CD8-positive, alpha-beta memory T cell (primary cell): ENCODE measurements at regions not wholly inside any gene's neighbourhood (a gene's known extent, or its start where the extent isn't known, plus 50 kb on each side); places are given as distances from the start of the nearest gene placed in this dataset.

Source experiments
- CTCF ChIA-PET: fragments of 350-600 bp; sonication (Branson Sonifier 250); formaldehyde crosslinking; loops from one replicate; lab custom pipeline; 2021; ENCODE audit warnings: antibody characterized with exemption; lab: Charles Lee
- POLR2A ChIA-PET: fragments of 350-600 bp; sonication (Branson Sonifier 250); formaldehyde crosslinking; loops from one replicate; lab custom pipeline; 2021; ENCODE audit warnings: antibody characterized with exemption; lab: Charles Lee
- DNase-seq, 5 donors: peaks; one replicate each; pipeline versions ENCODE4 v3.0.0 to v3.0.0-alpha.2; 2020 to 2022; ENCODE audit warnings: mixed read lengths in 1 of 5
- H3K27ac ChIP-seq: one replicate; pipeline ENCODE4 v1.7.0; 2013; ENCODE audit warnings: low read depth, mild to moderate bottlenecking, low read length, moderate library complexity
- H3K27me3 ChIP-seq: 2 replicates; pipeline ENCODE4 v1.7.0; 2013; ENCODE audit warnings: low read length, mild to moderate bottlenecking; ENCODE audit not compliant: insufficient read depth, poor library complexity, severe bottlenecking
- H3K36me3 ChIP-seq: 2 replicates; pipeline ENCODE4 v1.7.0; 2013; ENCODE audit warnings: mild to moderate bottlenecking, low read length, moderate library complexity; ENCODE audit not compliant: insufficient read depth
- H3K4me1 ChIP-seq: 2 replicates; pipeline ENCODE4 v1.7.0; 2013; ENCODE audit warnings: mild to moderate bottlenecking, low read length, moderate library complexity; ENCODE audit not compliant: insufficient read depth
- H3K4me3 ChIP-seq: 2 replicates; pipeline ENCODE4 v1.7.0; 2013; ENCODE audit warnings: mild to moderate bottlenecking, low read length
- H3K9me3 ChIP-seq: 2 replicates; pipeline ENCODE4 v1.7.0; 2013; ENCODE audit warnings: mild to moderate bottlenecking, low read length
- H3K27ac Mint-ChIP-seq, 8 donors: one replicate each; pipeline ENCODE4 v1.8.0; 2020 to 2021; ENCODE audit warnings: mixed read lengths in 8 of 8, mild to moderate bottlenecking in 6 of 8, inconsistent platforms in 3 of 8, moderate library complexity in 3 of 8
- H3K27me3 Mint-ChIP-seq, 2 donors: one replicate each; pipeline ENCODE4 v1.8.0; 2020 to 2021; ENCODE audit warnings: mixed read lengths in 2 of 2, mild to moderate bottlenecking in 1 of 2, moderate library complexity in 1 of 2
- H3K36me3 Mint-ChIP-seq, 3 donors: one replicate each; pipeline ENCODE4 v1.8.0; 2020 to 2021; ENCODE audit warnings: mixed read lengths in 3 of 3, inconsistent platforms in 1 of 3, mild to moderate bottlenecking in 1 of 3
- H3K4me1 Mint-ChIP-seq, 3 donors: one replicate each; pipeline ENCODE4 v1.8.0; 2020 to 2021; ENCODE audit warnings: mixed read lengths in 3 of 3, inconsistent platforms in 1 of 3, mild to moderate bottlenecking in 1 of 3
- H3K4me3 Mint-ChIP-seq, 7 donors: one replicate each; pipeline ENCODE4 v1.8.0; 2020 to 2021; ENCODE audit warnings: mixed read lengths in 7 of 7, mild to moderate bottlenecking in 6 of 7, moderate library complexity in 4 of 7, inconsistent platforms in 2 of 7
- H3K9me3 Mint-ChIP-seq, 5 donors: one replicate each; pipeline ENCODE4 v1.8.0; 2020 to 2022; ENCODE audit warnings: mixed read lengths in 5 of 5, mild to moderate bottlenecking in 3 of 5, moderate library complexity in 2 of 5, inconsistent platforms in 1 of 5

GRCh38 chr12:75579552-75579951, 68.1 kb upstream of the KRR1 start:
- ChIA-PET CTCF (no interaction called here), POLR2A (no interaction called here)
- no peaks in the 10 kb centered on the region for H3K36me3 Mint-ChIP-seq
- no peak overlapping the region for H3K27ac ChIP-seq
- no peaks in the 10 kb centered on the region for H3K36me3 ChIP-seq
- H3K4me3 Mint-ChIP-seq, result no peak overlapping the region
- H3K9me3 Mint-ChIP-seq, result no peaks in the 10 kb centered on the region
- H3K4me1 ChIP-seq, result no peaks in the 10 kb centered on the region
- H3K27me3 Mint-ChIP-seq, result no peaks in the 10 kb centered on the region
- H3K27me3 ChIP-seq, result no peaks in the 10 kb centered on the region
- no peak for DNase-seq
- no peak overlapping the region for H3K27ac Mint-ChIP-seq
- no peak overlapping the region for H3K4me3 ChIP-seq
- H3K4me1 Mint-ChIP-seq, result peaks cover 0 to 8% (median 5%) of the 10 kb centered on the region in 3 donors
- no peaks in the 10 kb centered on the region for H3K9me3 ChIP-seq

- no peaks in the 10 kb centered on the region for H3K36me3 Mint-ChIP-seq
- CTCF ChIA-PET, result no interaction called here
These were observed 67.1 kb upstream of the KRR1 start for GRCh38 chr12:75578546-75578945.

GRCh38 chr12:75577812-75578211, 66.4 kb upstream of the KRR1 start:
- no peak overlapping the region for H3K4me3 Mint-ChIP-seq
- H3K9me3 ChIP-seq, result no peaks in the 10 kb centered on the region
- CTCF ChIA-PET, result no interaction called here

More at GRCh38 chr12:75578546-75578945, 67.1 kb upstream of the KRR1 start:
- Histone ChIP-seq H3K4me1 (no peaks in the 10 kb centered on the region), H3K27me3 (no peaks in the 10 kb centered on the region), H3K4me3 (no peak overlapping the region), H3K36me3 (no peaks in the 10 kb centered on the region), H3K27ac (no peak overlapping the region), H3K9me3 (no peaks in the 10 kb centered on the region)
- Mint-ChIP-seq H3K27ac (no peak overlapping the region), H3K4me1 (peaks cover 0 to 8% (median 5%) of the 10 kb centered on the region in 3 donors), H3K27me3 (no peaks in the 10 kb centered on the region), H3K9me3 (no peaks in the 10 kb centered on the region), H3K4me3 (no peak overlapping the region)
- DNase-seq, result no peak
- POLR2A ChIA-PET, result interaction anchor here (0.6 kb wide), 1 partner anchor 1222 kb away, joined by 5 read pairs; no protein-coding TSS in a partner anchor

GRCh38 chr12:75571656-75572205, 60.3 kb upstream of the KRR1 start:
- H3K4me3 ChIP-seq, result no peak overlapping the region
- H3K9me3 ChIP-seq, result no peaks in the 10 kb centered on the region
- Mint-ChIP-seq H3K4me3 (no peak overlapping the region), H3K4me1 (no peaks in the 10 kb centered on the region), H3K27ac (peak overlapping the region in 1 of 8 donors; percentile 71), H3K36me3 (no peaks in the 10 kb centered on the region), H3K9me3 (no peaks in the 10 kb centered on the region), H3K27me3 (no peaks in the 10 kb centered on the region)
- POLR2A ChIA-PET, result no interaction called here
- H3K27me3 ChIP-seq, result no peaks in the 10 kb centered on the region
- H3K4me1 ChIP-seq, result no peaks in the 10 kb centered on the region
- no peaks in the 10 kb centered on the region for H3K36me3 ChIP-seq
- CTCF ChIA-PET, result no interaction called here
- H3K27ac ChIP-seq, result no peak overlapping the region
- DNase-seq, result no peak

More at GRCh38 chr12:75577812-75578211, 66.4 kb upstream of the KRR1 start:
- no peaks in the 10 kb centered on the region for H3K4me1 ChIP-seq
- no peaks in the 10 kb centered on the region for H3K27me3 Mint-ChIP-seq
- H3K27ac Mint-ChIP-seq, result no peak overlapping the region
- peaks cover 0 to 8% (median 5%) of the 10 kb centered on the region in 3 donors for H3K4me1 Mint-ChIP-seq
- H3K27ac ChIP-seq, result no peak overlapping the region
- H3K36me3 Mint-ChIP-seq, result no peaks in the 10 kb centered on the region
- POLR2A ChIA-PET, result interaction anchor here (0.6 kb wide), 1 partner anchor 1223 kb away, joined by 5 read pairs; no protein-coding TSS in a partner anchor
- H3K36me3 ChIP-seq, result no peaks in the 10 kb centered on the region
- DNase-seq, result no peak
- no peak overlapping the region for H3K4me3 ChIP-seq
- H3K9me3 Mint-ChIP-seq, result no peaks in the 10 kb centered on the region
- no peaks in the 10 kb centered on the region for H3K27me3 ChIP-seq

GRCh38 chr12:75571204-75571603, 59.8 kb upstream of the KRR1 start:
- H3K27me3 ChIP-seq, result no peaks in the 10 kb centered on the region
- H3K27ac ChIP-seq, result no peak overlapping the region
- no peak for DNase-seq
- H3K36me3 ChIP-seq, result no peaks in the 10 kb centered on the region
- no peaks in the 10 kb centered on the region for H3K9me3 Mint-ChIP-seq
- no peak overlapping the region for H3K27ac Mint-ChIP-seq
- no peak overlapping the region for H3K4me3 Mint-ChIP-seq
- no peaks in the 10 kb centered on the region for H3K4me1 Mint-ChIP-seq
- H3K9me3 ChIP-seq, result no peaks in the 10 kb centered on the region
- no peaks in the 10 kb centered on the region for H3K4me1 ChIP-seq
- no peak overlapping the region for H3K4me3 ChIP-seq
- POLR2A ChIA-PET, result no interaction called here
- H3K27me3 Mint-ChIP-seq, result peaks cover 0 to 3% of the 10 kb centered on the region in 2 donors
- CTCF ChIA-PET, result no interaction called here
- H3K36me3 Mint-ChIP-seq, result no peaks in the 10 kb centered on the region

GRCh38 chr12:75568801-75569200, 57.4 kb upstream of the KRR1 start:
- H3K27ac ChIP-seq, result no peak overlapping the region
- no peak overlapping the region for H3K4me3 ChIP-seq
- no peak for DNase-seq
- H3K4me1 ChIP-seq, result no peaks in the 10 kb centered on the region
- Mint-ChIP-seq H3K9me3 (no peaks in the 10 kb centered on the region), H3K27me3 (peaks cover 12 to 19% of the 10 kb centered on the region in 2 donors), H3K4me1 (no peaks in the 10 kb centered on the region), H3K36me3 (no peaks in the 10 kb centered on the region), H3K4me3 (no peak overlapping the region), H3K27ac (no peak overlapping the region)
- no peaks in the 10 kb centered on the region for H3K36me3 ChIP-seq
- no peaks in the 10 kb centered on the region for H3K9me3 ChIP-seq
- H3K27me3 ChIP-seq, result no peaks in the 10 kb centered on the region
- CTCF ChIA-PET, result no interaction called here
- POLR2A ChIA-PET, result no interaction called here

- no peaks in the 10 kb centered on the region for H3K4me1 Mint-ChIP-seq
- DNase-seq, result no peak
- Histone ChIP-seq H3K27me3 (no peaks in the 10 kb centered on the region), H3K36me3 (no peaks in the 10 kb centered on the region), H3K4me1 (no peaks in the 10 kb centered on the region), H3K9me3 (no peaks in the 10 kb centered on the region), H3K4me3 (no peak overlapping the region), H3K27ac (no peak overlapping the region)
- H3K4me3 Mint-ChIP-seq, result no peak overlapping the region
- ChIA-PET POLR2A (no interaction called here), CTCF (no interaction called here)
- H3K27me3 Mint-ChIP-seq, result peaks cover 12 to 19% of the 10 kb centered on the region in 2 donors
- H3K9me3 Mint-ChIP-seq, result no peaks in the 10 kb centered on the region
- H3K27ac Mint-ChIP-seq, result no peak overlapping the region
- H3K36me3 Mint-ChIP-seq, result no peaks in the 10 kb centered on the region
These were observed 57.0 kb upstream of the KRR1 start for GRCh38 chr12:75568393-75568792.

- Mint-ChIP-seq H3K36me3 (no peaks in the 10 kb centered on the region), H3K4me1 (no peaks in the 10 kb centered on the region), H3K9me3 (no peaks in the 10 kb centered on the region), H3K27me3 (peaks cover 18 to 32% of the 10 kb centered on the region in 2 donors), H3K27ac (no peak overlapping the region), H3K4me3 (no peak overlapping the region)
- Histone ChIP-seq H3K27ac (no peak overlapping the region), H3K4me3 (no peak overlapping the region), H3K9me3 (no peaks in the 10 kb centered on the region), H3K36me3 (no peaks in the 10 kb centered on the region), H3K27me3 (no peaks in the 10 kb centered on the region), H3K4me1 (no peaks in the 10 kb centered on the region)
- no peak for DNase-seq
- ChIA-PET CTCF (no interaction called here), POLR2A (no interaction called here)
These were observed 54.4 kb upstream of the KRR1 start for GRCh38 chr12:75565795-75566194.
